BLaER1 treated with 17β-estradiol and CSF1 and Interleukin-3, amounts not matched to agents 10 nM and 100 nM (cell line): ENCODE measurements at regions not wholly inside any gene's neighbourhood (a gene's known extent, or its start where the extent isn't known, plus 50 kb on each side); places are given as distances from the start of the nearest gene placed in this dataset.

Experiments
- H3K27ac ChIP-seq, 11 experiments: shearing (Covaris generic); formaldehyde crosslinking; 2 replicates each; pipeline ENCODE4 v1.8.1; 2022
- H3K27me3 ChIP-seq, 11 experiments: shearing (Covaris generic); formaldehyde crosslinking; 2 replicates each; pipeline ENCODE4 v1.8.1; 2022
- H3K36me3 ChIP-seq, 11 experiments: shearing (Covaris generic); formaldehyde crosslinking; 2 replicates each; pipeline ENCODE4 v1.8.1; 2022
- H3K4me1 ChIP-seq, 10 experiments: shearing (Covaris generic); formaldehyde crosslinking; 2 replicates each; pipeline ENCODE4 v1.8.1; 2022
- H3K4me2 ChIP-seq, 11 experiments: shearing (Covaris generic); formaldehyde crosslinking; 2 replicates each; pipeline ENCODE4 v1.8.1; 2022
- H3K4me3 ChIP-seq, 10 experiments: shearing (Covaris generic); formaldehyde crosslinking; 2 replicates each; pipeline ENCODE4 v1.8.1; 2022
- H3K9ac ChIP-seq, 11 experiments: shearing (Covaris generic); formaldehyde crosslinking; 2 replicates each; pipeline ENCODE4 v1.8.1; 2022
- H3K9me3 ChIP-seq, 11 experiments: shearing (Covaris generic); formaldehyde crosslinking; replicated peaks in 1 of 11; 2 replicates each; pipeline ENCODE4 v1.8.1; 2022
- H4K20me1 ChIP-seq, 11 experiments: shearing (Covaris generic); formaldehyde crosslinking; 2 replicates each; pipeline ENCODE4 v1.8.1; 2022
- Cebpa-rat ChIP-seq, 11 experiments: shearing (Covaris generic); IDR thresholded peaks; 2 replicates each; pipeline ENCODE4 v1.8.1; 2022

GRCh38 chr4:179919587-179919986, 2323.6 kb upstream of the TENM3 start:
- TF ChIP-seq Cebpa-rat (IDR thresholded peaks at IDR 0.05) = no peak
- no peaks in the 10 kb centered on the region for H3K4me1 ChIP-seq
- H3K27ac ChIP-seq = no peak overlapping the region
- H3K27me3 ChIP-seq = no peaks in the 10 kb centered on the region
- no peak overlapping the region for H3K9ac ChIP-seq
- H3K9me3 ChIP-seq = no peaks in the 10 kb centered on the region
- no peaks in the 10 kb centered on the region for H4K20me1 ChIP-seq
- no peak overlapping the region for H3K4me3 ChIP-seq
- no peak overlapping the region for H3K4me2 ChIP-seq
- no peaks in the 10 kb centered on the region for H3K36me3 ChIP-seq

GRCh38 chr4:179927473-179927872, 2315.7 kb upstream of the TENM3 start:
- Histone ChIP-seq H3K27me3 (no peaks in the 10 kb centered on the region), H3K4me3 (no peak overlapping the region), H3K27ac (no peak overlapping the region), H3K4me2 (no peak overlapping the region), H3K4me1 (no peaks in the 10 kb centered on the region), H3K9me3 (no peaks in the 10 kb centered on the region), H3K36me3 (no peaks in the 10 kb centered on the region), H4K20me1 (no peaks in the 10 kb centered on the region; a peak in 1 of 22 replicates), H3K9ac (no peak overlapping the region)
- TF ChIP-seq Cebpa-rat (IDR thresholded peaks at IDR 0.05) = no peak

GRCh38 chr4:179941911-179942310, 2301.3 kb upstream of the TENM3 start:
- Histone ChIP-seq H3K27me3 (no peaks in the 10 kb centered on the region), H3K36me3 (no peaks in the 10 kb centered on the region), H3K4me2 (peak overlapping the region; percentile 10 to 69 (median 43); a peak in 19 of 22 replicates), H3K9ac (no peak overlapping the region), H4K20me1 (no peaks in the 10 kb centered on the region), H3K4me3 (no peak overlapping the region), H3K27ac (peak overlapping the region in 2 of 11 experiments; percentile 3 to 17; a peak in 4 of 22 replicates), H3K4me1 (peaks cover 10 to 14% (median 13%) of the 10 kb centered on the region in 10 experiments; a peak in 19 of 20 replicates), H3K9me3 (peaks cover 5 to 15% (median 8%) of the 10 kb centered on the region in 11 experiments; a peak in 15 of 22 replicates)
- 0 out of 22 replicates have a peak, but pooled peaks of 1 of the 11 experiments have one; percentile 33 for TF ChIP-seq Cebpa-rat (IDR thresholded peaks at IDR 0.05)

GRCh38 chr4:179976777-179977176, 2266.4 kb upstream of the TENM3 start:
- H3K27me3 ChIP-seq = no peaks in the 10 kb centered on the region
- H3K4me1 ChIP-seq = peaks cover 0 to 8% (median 0%) of the 10 kb centered on the region in 10 experiments; a peak in 5 of 20 replicates
- no peak overlapping the region for H3K4me3 ChIP-seq
- H3K36me3 ChIP-seq = no peaks in the 10 kb centered on the region
- H4K20me1 ChIP-seq = no peaks in the 10 kb centered on the region
- H3K4me2 ChIP-seq = no peak overlapping the region
- H3K27ac ChIP-seq = no peak overlapping the region
- no peak for TF ChIP-seq Cebpa-rat (IDR thresholded peaks at IDR 0.05)
- no peak overlapping the region for H3K9ac ChIP-seq
- H3K9me3 ChIP-seq = no peaks in the 10 kb centered on the region

GRCh38 chr4:179977378-179977777, 2265.8 kb upstream of the TENM3 start:
- TF ChIP-seq Cebpa-rat (IDR thresholded peaks at IDR 0.05) = no peak
- no peaks in the 10 kb centered on the region for H4K20me1 ChIP-seq
- no peaks in the 10 kb centered on the region for H3K27me3 ChIP-seq
- peaks cover 0 to 8% (median 0%) of the 10 kb centered on the region in 10 experiments; a peak in 5 of 20 replicates for H3K4me1 ChIP-seq
- no peaks in the 10 kb centered on the region for H3K9me3 ChIP-seq
- H3K36me3 ChIP-seq = no peaks in the 10 kb centered on the region
- no peak overlapping the region for H3K27ac ChIP-seq
- H3K9ac ChIP-seq = no peak overlapping the region
- no peak overlapping the region for H3K4me2 ChIP-seq
- H3K4me3 ChIP-seq = no peak overlapping the region

GRCh38 chr4:179981161-179981560, 2262.0 kb upstream of the TENM3 start:
- Histone ChIP-seq H3K4me1 (no peaks in the 10 kb centered on the region), H3K9ac (no peak overlapping the region), H3K27me3 (no peaks in the 10 kb centered on the region), H3K36me3 (no peaks in the 10 kb centered on the region), H4K20me1 (no peaks in the 10 kb centered on the region), H3K4me3 (no peak overlapping the region), H3K27ac (no peak overlapping the region), H3K4me2 (no peak overlapping the region), H3K9me3 (no peaks in the 10 kb centered on the region)
- no peak for TF ChIP-seq Cebpa-rat (IDR thresholded peaks at IDR 0.05)

GRCh38 chr4:179989975-179990374, 2253.2 kb upstream of the TENM3 start:
- peak overlapping the region in 8 of 11 experiments; percentile 50 to 69 (median 66); a peak in 15 of 22 replicates for H3K27ac ChIP-seq
- H3K27me3 ChIP-seq = no peaks in the 10 kb centered on the region
- peak overlapping the region in 10 of 11 experiments; percentile 36 to 65 (median 52); a peak in 16 of 22 replicates for H3K4me2 ChIP-seq
- H3K4me1 ChIP-seq = peaks cover 0 to 24% (median 12%) of the 10 kb centered on the region in 10 experiments; a peak in 17 of 20 replicates
- H3K9ac ChIP-seq = no peak overlapping the region
- no peak overlapping the region; a peak in 1 of 20 replicates for H3K4me3 ChIP-seq
- H3K9me3 ChIP-seq = peaks cover 0 to 7% (median 0%) of the 10 kb centered on the region in 11 experiments; a peak in 4 of 22 replicates
- peak in 2 of 11 experiments; percentile 33 to 64; a peak in 4 of 22 replicates for TF ChIP-seq Cebpa-rat (IDR thresholded peaks at IDR 0.05)
- H3K36me3 ChIP-seq = no peaks in the 10 kb centered on the region
- H4K20me1 ChIP-seq = no peaks in the 10 kb centered on the region

- Histone ChIP-seq H3K4me1 (no peaks in the 10 kb centered on the region), H3K27me3 (no peaks in the 10 kb centered on the region), H4K20me1 (no peaks in the 10 kb centered on the region), H3K36me3 (no peaks in the 10 kb centered on the region), H3K9me3 (peaks cover 0 to 7% (median 0%) of the 10 kb centered on the region in 11 experiments; a peak in 1 of 22 replicates), H3K27ac (no peak overlapping the region), H3K9ac (no peak overlapping the region), H3K4me3 (no peak overlapping the region), H3K4me2 (no peak overlapping the region)
- TF ChIP-seq Cebpa-rat (IDR thresholded peaks at IDR 0.05) = no peak
These were observed 2233.9 kb upstream of the TENM3 start for GRCh38 chr4:180009316-180009715.

- no peaks in the 10 kb centered on the region for H3K27me3 ChIP-seq
- H4K20me1 ChIP-seq = no peaks in the 10 kb centered on the region
- H3K4me2 ChIP-seq = no peak overlapping the region
- no peak overlapping the region for H3K4me3 ChIP-seq
- H3K4me1 ChIP-seq = no peaks in the 10 kb centered on the region
- no peak overlapping the region for H3K9ac ChIP-seq
- TF ChIP-seq Cebpa-rat (IDR thresholded peaks at IDR 0.05) = no peak
- H3K9me3 ChIP-seq = no peaks in the 10 kb centered on the region
- no peak overlapping the region for H3K27ac ChIP-seq
- H3K36me3 ChIP-seq = no peaks in the 10 kb centered on the region
These were observed 2214.5 kb upstream of the TENM3 start for GRCh38 chr4:180028682-180029081.

- Histone ChIP-seq H3K4me1 (no peaks in the 10 kb centered on the region), H4K20me1 (no peaks in the 10 kb centered on the region), H3K9ac (no peak overlapping the region), H3K27ac (no peak overlapping the region), H3K27me3 (no peaks in the 10 kb centered on the region), H3K4me3 (no peak overlapping the region), H3K36me3 (no peaks in the 10 kb centered on the region), H3K4me2 (no peak overlapping the region), H3K9me3 (no peaks in the 10 kb centered on the region)
- no peak for TF ChIP-seq Cebpa-rat (IDR thresholded peaks at IDR 0.05)
These were observed 2211.9 kb upstream of the TENM3 start for GRCh38 chr4:180031330-180031729.
